SKM-1 treated with dmso at 0.1 percent for 144 hours (cell line): ENCODE measurements at regions not wholly inside any gene's neighbourhood (a gene's known extent, or its start where the extent isn't known, plus 50 kb on each side); places are given as distances from the start of the nearest gene placed in this dataset.

Experiments used
- DNase-seq: peaks from one replicate; lab custom pipeline; 2025; ENCODE audit not compliant: unreplicated experiment; lab: John Stamatoyannopoulos, UW

DNA sequence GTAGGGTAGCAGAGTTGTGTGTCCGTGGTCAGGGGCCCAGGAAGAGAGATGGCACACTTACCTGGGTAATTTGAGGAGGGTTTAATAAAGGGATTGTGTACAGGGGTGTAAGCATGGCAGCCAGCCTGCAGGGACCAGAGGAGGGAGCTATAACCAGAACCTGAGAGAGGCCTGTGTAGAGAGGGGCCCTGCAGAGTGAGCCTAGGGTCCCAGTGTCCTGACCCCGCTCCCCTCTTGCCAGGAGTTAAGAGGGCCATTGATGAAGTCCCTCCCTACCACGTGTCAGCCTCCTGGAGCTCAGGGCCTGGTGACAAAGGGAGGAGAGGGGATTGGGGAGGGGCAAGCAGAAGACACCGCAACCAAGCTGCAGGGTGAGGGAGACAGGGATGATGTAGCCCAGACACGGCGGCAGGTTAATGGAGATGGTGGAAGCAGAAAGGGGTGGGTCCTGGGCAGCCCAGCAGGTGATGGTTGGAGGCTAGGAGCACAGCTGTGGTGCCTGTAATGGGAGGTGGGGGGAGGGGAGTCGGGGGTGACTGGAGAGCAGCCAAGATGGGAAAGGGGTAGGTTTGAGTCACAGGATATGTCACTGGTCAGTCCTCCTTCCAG lies 165.4 kb upstream of the TOPAZ1 start:
- DNase-seq: no peak

DNA sequence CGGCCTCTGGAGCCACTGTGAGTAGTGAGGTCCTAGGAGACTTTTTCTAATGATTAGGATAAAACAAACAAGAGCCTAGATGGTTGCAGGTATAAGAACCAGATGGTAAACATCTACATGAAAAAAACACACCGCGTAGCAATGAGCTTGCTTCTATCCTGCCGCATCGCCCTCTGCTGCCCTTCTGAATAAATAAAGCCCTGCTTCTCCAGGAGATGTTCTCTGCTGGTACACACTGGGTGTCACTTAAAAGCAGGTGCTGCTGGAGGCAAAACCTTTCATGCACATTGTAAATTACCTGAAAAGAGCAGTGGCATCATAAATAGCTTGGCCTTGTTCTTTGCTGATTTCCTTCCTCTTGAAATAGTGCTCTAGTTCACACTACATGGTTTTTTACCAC lies 164.4 kb upstream of the TOPAZ1 start:
- DNase-seq: no peak

DNA sequence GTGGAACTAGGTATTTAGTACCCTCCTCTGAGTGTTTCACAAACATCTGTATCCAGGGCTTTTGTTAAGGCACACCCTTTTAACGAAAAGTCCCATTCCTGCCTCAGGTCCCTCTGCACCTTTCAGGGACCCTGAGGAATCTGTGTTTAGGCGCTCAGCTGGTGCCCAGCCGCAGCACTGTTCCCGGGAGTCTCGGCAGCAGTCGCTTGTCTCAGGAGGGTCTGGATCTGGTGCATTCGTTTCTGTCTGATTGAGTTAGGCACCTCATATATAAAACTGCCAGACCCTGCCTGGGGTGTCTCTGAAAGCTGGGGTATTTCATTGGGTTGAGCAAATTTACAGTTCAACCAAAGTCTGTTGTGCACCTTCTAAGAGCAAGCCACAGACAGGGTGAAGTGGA lies 162.8 kb upstream of the TOPAZ1 start:
- no peak for DNase-seq

DNA sequence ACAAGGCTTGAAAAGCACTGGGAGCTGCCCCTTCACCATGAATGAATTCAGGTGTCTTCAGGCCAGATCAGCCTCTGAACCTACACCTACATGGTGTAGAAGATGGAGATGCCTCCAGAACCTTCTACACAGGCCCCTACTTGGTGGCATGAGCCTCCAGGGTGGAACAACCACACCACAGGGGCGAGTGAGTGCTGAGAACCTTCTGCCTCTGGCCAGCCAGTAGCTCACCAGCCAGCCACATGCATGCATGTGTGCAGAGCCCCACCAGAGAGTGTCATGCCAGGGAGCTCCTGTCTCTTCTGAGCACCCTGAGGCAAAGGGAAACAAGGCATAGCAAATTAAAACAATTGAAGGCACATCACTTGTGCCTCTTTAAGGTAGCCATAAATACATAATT lies 161.8 kb upstream of the TOPAZ1 start:
- no peak for DNase-seq

DNA sequence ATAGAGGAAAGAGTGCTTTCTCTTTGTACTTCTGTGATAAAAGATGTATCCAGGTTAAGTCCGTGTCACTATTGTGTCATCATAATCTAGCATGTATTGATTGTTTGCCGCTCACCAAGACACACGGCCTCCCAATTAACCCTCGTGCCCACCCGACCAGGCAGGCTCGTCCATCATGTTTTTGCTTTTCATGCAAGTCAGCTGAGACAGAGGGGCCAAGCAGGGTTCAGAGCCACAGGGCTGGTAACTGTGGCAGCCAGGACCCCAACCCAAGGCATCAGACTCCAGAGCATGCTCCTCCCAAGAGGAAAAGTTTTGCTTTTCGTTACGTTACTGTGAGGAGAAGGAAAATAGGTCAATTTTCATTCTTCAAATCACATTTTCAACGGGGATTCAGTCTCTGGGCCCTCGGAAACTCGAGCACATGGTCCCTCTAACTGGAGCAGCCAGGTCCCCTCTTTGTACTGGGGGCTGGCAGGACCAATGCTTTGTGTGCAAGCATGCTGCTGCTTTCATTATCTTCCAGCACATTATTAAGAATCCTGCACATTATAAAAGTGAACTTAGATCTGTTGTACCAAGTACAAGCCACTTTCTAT lies 161.1 kb upstream of the TOPAZ1 start:
- DNase-seq: no peak

DNA sequence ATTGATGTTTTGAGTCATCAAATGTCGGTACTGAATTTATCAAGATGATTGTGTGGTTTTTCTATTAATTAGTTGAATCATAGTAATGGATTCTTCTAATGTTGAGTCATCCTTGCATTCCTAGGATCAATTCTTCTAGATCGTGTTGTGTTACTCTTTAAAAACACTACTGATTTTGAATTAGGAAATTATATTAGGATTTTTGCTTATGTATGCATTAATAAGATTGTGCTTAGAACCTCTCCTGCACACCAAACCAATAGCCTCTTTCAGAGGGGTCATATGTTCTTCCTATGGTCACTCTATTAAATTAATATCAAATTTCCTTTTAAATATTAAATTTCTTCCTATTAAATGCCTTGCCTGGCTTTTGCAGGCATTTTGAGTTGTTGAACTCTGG lies 151.7 kb upstream of the TOPAZ1 start:
- no peak for DNase-seq

DNA sequence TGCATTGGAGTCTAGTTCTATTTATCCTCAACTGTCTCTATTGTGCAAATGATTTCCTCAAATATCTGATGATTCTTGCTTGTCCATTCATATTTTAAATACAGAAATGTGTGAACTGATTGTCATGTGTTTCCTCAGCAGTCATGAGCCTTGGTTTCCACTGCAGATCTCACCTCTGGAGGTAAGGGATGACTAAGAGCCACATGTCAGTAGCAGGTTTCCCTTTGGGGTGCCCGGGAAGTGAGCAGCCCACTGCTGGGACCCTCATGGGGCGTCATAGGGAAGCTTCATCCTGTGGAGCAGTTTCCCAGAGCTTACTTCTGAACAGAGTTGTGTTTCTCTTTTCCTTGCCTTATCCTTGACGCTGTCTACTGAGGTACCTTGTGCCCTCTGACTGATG lies 149.2 kb upstream of the TOPAZ1 start:
- no peak for DNase-seq

DNA sequence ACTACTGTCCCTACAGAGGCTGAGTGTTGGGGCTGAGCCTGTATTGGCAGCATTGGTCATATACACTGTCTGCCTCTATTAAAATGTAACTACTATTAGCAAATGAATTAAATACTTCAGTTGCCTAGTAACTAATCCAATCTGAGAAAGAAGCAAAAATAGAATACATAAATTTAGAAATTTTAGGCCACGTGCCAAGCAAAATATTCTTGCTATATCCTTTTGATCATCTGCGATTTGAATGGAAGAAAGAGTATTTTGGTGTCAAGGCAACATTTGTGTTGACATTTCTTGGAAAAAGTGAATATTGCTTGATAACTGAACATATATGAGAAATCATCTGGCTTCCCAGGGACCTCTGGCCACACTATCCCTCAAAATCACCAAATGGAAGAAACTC lies 148.2 kb upstream of the TOPAZ1 start:
- no peak for DNase-seq

DNA sequence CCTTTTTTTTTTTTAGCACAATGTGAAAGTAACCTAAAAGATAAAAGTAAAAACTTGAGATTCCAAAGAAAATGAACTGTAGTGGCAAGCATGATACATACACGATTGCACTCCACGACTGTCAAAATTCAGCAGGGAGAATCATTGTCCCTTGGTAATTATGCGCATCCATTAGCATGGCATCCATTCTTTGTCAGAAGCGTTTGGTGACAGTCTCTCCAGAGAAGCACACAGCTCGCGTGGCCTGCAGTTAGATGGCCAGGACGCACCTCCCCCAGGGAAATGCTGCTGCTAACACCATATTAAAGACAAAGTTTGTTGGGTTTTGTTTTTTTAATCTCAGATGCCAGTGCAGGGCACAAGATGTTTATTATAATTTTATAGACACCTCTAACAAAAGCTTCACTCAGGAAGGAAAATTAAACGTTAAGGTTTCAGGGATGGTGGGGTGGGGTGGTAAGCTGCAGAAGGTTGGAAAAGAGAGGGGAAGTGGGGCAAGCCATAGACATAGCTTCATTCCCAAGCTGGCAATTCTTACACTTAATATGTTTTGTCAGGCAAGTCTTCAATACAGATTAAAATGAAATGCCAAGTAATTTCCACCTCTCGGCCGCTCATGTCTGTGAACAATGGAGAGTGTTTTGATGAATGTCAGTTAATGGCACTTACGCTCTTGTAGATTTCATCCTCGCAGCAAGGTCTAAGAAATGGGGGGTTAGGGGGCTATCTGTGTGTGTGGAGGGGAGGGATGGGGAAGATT lies 142.8 kb upstream of the TOPAZ1 start:
- no peak for DNase-seq

DNA sequence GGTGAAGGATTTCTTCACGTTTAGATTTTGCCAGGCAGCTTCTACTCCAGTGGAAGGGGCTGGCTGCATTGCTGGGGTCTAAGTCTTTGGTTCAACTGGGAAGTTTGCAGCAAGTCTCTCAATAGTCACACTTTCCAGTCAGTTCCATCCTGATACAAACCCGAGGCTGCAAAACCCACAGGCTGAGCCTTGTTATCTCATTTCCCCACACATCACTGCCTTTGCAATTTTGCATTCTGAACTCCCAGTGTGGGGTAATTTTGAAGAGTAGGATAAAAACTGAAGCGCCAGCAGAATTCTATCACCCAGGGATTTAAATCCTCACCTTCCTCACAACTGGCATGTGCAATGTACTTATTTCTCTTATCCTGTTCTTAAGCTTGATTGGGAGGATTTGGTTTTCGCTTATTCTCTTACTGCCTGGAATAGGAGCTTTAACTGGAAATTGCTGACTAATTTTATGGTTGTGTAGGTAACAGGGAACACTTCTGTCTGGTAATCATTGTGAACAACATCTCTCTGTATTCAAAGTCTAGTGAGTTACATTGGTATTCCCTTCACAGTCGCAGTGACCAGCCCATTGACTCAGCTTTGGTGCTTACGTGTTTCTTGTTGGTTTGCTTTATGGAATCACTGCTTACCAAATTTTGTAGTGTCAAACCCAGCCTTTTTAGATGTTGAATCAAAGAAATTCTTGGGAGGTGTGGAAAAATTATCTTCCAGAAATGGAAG lies 142.0 kb upstream of the TOPAZ1 start:
- DNase-seq: no peak

DNA sequence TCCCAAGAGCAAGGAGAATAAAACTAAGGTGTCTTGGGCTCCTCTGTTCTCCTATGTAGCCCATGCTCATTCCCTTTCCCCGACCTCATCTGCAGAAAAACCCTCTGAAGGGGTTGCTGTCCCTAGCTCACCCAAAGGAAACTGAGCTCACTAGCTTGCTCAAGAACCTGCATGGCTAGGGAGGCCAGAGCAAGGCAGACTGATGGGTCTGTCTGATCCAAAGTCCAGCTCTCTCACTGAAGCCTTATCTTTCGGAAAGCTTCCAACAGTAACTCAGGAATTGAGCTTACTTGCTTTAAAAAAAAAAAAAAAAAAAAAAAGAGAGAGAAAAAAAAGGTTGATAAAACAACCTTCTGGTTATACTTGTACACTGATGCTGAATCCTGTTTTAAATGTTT lies 141.4 kb upstream of the TOPAZ1 start:
- DNase-seq: no peak

DNA sequence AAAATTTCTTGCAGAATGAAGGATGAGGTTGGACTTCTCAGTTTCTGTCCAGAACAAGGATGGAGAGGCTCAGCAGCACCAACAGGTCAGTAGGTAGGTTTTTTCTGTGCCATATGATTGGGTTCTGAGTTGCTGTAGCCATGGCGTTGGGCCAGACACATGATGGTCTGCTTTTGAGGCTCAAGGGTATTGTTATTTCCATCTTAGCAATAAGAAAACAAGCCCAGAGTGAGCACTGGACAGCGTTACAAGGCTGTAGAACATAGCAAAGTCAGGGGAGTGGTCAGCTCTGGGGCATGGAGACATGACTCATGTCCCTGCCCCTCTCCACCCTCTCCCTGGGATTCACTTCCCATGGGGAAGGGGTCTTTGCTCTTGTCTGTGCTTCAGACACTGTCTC lies 137.6 kb upstream of the TOPAZ1 start:
- DNase-seq: no peak

DNA sequence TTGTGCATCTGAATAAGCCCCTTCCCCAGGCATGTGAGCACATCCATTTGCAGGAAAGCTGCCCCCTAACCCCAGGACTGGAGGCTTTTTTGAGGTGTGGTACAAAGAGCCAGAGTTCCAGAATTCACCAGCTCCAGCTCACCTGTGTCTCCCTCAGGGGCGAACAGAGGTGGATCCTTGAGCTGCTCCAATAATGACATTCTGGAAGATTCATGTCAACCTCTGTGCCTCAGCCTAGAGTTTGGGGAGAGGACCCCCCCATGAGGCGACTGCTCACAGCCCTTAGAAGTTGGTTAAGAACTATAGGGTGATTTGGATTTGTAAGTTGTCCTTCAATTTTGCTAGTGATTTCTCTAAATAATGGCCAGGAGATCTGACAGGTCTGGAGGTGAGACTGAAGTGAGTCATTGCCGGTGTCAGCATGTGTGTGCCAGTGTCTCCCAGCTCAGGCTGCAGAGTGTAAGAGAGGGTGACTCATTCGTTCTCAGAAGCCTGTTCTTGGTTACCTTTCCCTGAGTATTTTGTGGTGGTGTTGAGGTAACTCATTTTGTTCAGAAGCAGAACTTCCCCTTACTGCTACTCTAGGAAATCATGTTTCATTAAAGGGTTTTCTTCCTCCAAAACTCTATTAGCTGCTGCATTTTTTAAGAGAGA lies 136.9 kb upstream of the TOPAZ1 start:
- DNase-seq: peak; percentile 77

DNA sequence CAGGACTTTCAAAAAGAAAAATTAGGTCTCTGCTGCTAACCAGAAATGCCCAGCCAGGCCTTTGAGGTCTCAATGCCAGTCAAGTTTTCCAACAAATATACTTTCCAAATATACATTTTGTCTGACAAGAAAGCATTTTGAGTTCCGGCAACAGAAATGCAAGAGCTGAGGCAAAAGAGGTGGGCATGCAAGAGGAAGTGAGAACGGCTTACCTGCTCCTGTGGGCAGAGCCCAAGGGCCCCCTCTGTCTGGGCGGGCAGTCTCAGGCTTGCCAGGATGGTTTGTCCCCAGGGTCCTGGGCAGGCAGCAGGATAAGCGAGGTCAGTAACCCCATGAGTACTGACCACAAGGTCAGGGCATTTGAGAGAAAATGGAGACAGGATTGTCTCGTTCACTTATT lies 136.1 kb upstream of the TOPAZ1 start:
- DNase-seq: no peak

DNA sequence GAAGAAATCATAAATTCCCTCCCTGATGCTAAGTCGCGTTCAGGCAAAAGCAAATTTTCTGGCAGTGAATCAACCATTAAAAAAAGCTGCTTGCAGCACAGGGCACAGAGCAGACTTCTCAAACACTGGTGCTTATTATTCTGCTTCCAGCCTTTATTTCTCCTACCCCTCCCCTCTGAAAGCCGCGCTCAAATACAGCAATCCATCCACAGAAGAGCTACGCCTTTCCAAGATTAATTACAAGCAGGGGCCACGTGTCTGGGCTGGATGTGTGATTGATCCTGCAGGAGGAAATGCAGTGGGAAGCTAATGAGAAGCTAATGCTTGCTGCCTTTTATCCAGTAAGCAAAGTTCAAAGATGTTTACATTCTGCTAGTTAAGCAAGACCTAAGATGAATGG lies 134.9 kb upstream of the TOPAZ1 start:
- no peak for DNase-seq

DNA sequence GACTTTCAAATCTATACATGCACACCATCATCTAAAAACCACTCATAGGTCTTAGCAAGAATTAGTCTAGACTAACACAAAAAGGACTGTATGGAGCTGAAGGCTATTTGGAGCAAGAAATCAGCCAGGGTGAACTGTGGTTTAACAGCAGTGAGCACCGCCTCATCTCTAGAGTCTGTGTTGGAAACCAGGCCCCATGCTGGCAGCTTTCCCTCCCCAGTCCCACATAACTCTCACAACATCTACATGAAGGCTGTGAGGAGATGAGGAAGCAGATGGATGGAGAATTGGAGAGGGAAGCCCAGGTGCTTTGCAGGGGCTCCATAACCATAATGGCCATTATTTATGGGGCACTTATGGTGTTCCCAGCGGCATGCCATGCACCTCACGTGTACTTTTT lies 133.2 kb upstream of the TOPAZ1 start:
- no peak for DNase-seq

DNA sequence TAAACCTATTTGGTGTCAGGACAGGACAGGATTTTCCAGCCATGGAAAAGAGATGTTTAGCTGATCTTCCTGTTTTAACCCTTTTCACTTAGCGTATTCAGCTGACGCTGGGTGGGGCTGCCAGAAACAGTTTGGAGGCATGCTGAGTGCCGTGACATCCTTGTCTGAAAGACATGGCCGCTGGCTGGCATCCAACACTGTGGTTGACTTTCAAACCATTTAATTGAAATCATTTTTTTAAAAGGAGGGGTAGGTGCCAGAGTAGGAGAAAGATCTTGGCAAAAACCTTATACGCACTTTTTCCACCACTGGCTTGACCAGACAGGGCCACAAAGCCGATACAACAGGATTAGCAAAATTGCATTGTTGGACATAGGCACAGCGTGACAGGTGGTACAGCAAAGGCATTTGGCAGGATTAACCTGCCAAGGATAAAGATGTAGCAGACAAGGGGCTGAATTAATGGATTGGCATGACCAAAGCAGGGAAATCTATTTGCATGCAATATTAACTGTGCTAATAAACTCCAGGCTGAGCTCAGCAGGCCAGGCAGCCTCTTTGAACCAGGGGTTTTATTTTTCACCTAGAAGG lies 131.8 kb upstream of the TOPAZ1 start:
- no peak for DNase-seq

DNA sequence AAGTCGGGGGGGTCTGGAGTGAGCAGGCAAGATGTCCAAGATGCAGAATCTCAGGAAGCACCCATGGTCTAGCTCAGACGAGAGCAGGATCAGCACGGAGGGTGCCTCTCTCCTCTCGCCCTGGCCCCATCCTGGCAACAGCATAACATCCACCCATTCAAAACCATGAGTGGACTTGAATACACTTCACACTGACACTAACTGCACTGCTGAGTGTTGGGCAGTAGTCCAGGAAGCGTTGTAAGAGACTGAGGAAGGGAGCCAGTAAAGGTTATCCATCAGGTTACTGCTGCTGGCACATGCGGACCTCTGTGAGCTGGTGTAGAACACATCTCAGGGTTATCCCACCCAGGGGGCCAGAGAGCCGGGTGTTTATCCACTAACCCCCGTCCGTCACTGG lies 131.0 kb upstream of the TOPAZ1 start:
- DNase-seq: no peak

DNA sequence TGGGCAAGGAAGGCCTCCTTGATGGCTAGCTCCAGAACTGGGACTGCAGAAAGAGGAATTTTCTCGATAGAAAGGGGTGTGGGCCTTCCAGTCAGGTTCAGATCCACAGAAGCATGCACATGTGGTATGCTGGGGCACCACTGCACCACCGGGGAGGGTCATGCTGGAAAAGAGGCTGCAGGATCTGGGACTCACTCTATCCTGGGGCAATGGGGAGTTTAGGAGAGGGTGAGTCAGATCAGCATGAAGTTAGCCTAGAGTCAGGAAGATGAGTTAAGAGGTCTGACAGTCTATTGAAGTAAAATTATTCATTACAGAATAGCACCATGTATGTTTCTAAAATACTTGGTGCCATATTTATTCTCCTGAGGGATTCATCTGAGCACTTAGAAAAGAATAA lies 130.2 kb upstream of the TOPAZ1 start:
- DNase-seq: no peak

DNA sequence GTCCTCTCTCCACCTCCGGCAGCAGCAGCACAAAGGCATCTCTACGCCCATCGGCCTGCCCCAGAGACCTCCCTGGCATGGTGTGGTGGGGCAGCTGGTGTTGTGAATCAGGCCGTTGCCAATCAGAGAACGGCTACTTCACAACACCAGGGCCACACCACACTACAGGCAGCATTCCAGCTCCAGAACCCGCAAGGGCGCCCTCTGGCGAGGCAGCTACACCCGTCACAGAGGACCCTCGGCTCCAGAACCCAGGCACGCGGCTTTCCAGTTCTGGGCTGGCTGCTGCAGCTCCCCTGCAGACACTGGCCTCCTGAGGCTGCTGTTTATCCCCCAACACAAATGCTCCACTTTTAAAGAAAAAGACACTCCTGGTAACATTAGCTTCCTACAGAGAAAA lies 127.5 kb upstream of the TOPAZ1 start:
- DNase-seq: peak; percentile 9

DNA sequence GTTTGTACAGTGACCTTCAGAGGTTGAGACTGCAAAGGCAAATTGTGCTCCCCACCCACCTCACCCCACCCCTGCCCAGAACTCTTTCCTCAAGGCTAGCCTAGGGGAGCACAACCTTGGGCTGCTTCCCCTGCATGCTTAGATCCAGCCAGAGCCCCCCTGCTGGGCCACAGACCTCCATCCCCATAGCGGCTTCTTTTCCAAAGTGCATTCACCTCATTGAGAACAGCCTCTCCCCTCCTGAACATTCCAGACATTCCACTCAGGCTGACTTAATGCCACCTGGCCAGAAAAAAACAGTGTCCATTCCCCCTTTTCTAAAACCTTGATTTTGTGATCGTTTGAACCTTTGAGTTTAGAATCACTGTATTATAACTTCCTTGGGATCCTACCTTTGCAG lies 124.4 kb upstream of the TOPAZ1 start:
- DNase-seq: no peak
